Activated T-helper 2 cell treated with anti-CD3 and anti-CD28 coated beads, Interferon-gamma antibody, Interleukin-2, Interleukin-4, amounts not matched to agents 10 μg/mL and 5 μg/mL and 100 μg/mL, durations not matched to agents 14 hours and 24 hours and 36 hours (primary cell): ENCODE measurements at regions not wholly inside any gene's neighbourhood (a gene's known extent, or its start where the extent isn't known, plus 50 kb on each side); places are given as distances from the start of the nearest gene placed in this dataset.

Experiments used
- DNase-seq: peaks from one replicate; pipeline ENCODE4 v3.0.0; 2021; ENCODE audit warnings: low spot score
- H3K27ac Mint-ChIP-seq: one replicate; pipeline ENCODE4 v1.8.0; 2021; ENCODE audit warnings: mixed read lengths
- H3K27me3 Mint-ChIP-seq: one replicate; pipeline ENCODE4 v1.8.0; 2021; ENCODE audit warnings: low read depth, mixed read lengths
- H3K36me3 Mint-ChIP-seq: one replicate; pipeline ENCODE4 v1.8.0; 2021; ENCODE audit warnings: low read depth, mixed read lengths
- H3K4me1 Mint-ChIP-seq: one replicate; pipeline ENCODE4 v1.8.0; 2021; ENCODE audit warnings: low read depth, mixed read lengths
- H3K4me3 Mint-ChIP-seq: one replicate; pipeline ENCODE4 v1.8.0; 2021; ENCODE audit warnings: low read depth, mild to moderate bottlenecking, moderate library complexity, mixed read lengths
- H3K9me3 Mint-ChIP-seq: one replicate; pipeline ENCODE4 v1.8.0; 2021; ENCODE audit warnings: mixed read lengths
- intact Hi-C: fragments of 100-400 bp; cut with micrococcal nuclease; formaldehyde crosslinking; loops from one replicate; pipeline ENCODE4 v1.15.1; 2023

GRCh38 chr5:165232509-165233028, 1727.2 kb downstream of the MAT2B start:
- H3K27ac Mint-ChIP-seq = no peak overlapping the region
- intact Hi-C loops = no loop called here

DNA sequence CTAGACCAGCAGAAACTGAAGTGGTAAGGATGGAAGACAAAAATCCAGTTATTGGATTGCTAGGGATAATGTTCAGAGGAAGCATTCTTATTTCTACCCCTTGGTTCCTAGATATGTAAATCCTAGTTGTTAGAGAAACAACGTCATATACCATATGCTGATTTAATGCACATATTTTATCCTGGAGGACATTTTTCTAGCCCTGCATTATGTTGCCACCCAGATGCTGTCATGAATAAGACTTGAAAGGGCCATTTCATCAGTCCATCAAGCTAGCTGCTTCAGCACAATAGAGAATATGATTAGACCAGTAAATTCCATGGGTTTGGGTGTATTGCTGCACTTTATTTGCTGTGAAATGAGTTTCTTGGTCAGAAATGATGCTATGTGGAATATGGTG, 1736.4 kb downstream of the MAT2B start:
- no peaks in the 10 kb centered on the region for H3K36me3 Mint-ChIP-seq
- H3K4me3 Mint-ChIP-seq = no peak overlapping the region
- DNase-seq = no peak
- no peak overlapping the region for H3K27ac Mint-ChIP-seq
- no peaks in the 10 kb centered on the region for H3K27me3 Mint-ChIP-seq
- peaks cover 5% of the 10 kb centered on the region for H3K9me3 Mint-ChIP-seq
- no peaks in the 10 kb centered on the region for H3K4me1 Mint-ChIP-seq
- intact Hi-C loops = no loop called here

More at GRCh38 chr5:165232509-165233028, 1727.2 kb downstream of the MAT2B start:
- Mint-ChIP-seq H3K4me3 (no peak overlapping the region), H3K4me1 (no peaks in the 10 kb centered on the region), H3K9me3 (peaks cover 7% of the 10 kb centered on the region), H3K36me3 (no peaks in the 10 kb centered on the region), H3K27me3 (no peaks in the 10 kb centered on the region)
- no peak for DNase-seq

DNA sequence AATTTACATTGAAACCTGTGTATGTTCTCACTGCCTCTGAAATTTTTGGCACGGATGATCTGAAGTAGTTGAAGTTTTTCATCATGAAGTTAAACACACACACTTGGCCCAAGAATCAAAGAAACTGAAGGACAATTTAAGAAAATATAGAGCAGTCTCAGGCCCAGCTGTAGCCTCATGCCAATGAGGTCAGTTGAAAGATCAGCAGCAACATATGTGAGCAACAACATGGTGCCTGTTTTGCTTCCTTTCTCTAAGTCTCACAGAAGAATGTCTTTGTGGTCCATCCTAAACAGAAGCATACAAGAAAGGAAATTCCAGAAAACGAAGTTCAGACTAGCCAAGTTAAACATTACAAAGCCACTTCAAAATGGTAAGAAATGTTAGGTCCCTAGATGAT, 1737.2 kb downstream of the MAT2B start:
- H3K27ac Mint-ChIP-seq = no peak overlapping the region
- peaks cover 5% of the 10 kb centered on the region for H3K9me3 Mint-ChIP-seq
- H3K36me3 Mint-ChIP-seq = no peaks in the 10 kb centered on the region
- intact Hi-C loops = no loop called here
- DNase-seq = no peak
- no peak overlapping the region for H3K4me3 Mint-ChIP-seq
- H3K27me3 Mint-ChIP-seq = no peaks in the 10 kb centered on the region
- H3K4me1 Mint-ChIP-seq = no peaks in the 10 kb centered on the region

DNA sequence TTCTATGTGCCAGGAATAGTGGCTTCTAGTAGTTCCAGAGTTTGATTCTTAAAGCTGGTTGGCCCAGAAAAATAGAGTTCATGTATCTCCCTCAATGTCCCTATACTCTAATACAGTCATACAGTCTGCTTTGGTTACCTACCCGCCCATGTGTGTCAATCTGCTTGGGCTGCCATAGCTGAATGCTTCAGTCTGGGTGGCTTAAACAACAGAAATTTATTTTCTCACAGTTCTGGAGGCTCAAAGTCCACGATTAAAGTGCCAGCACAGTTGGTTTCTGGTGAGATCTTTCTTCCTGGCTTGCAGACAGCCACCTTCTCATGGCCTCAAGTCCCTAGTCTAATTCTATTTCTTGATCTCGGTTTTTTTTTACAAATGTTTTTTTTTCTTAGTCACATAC, 1739.0 kb downstream of the MAT2B start:
- H3K36me3 Mint-ChIP-seq = no peaks in the 10 kb centered on the region
- H3K4me3 Mint-ChIP-seq = no peak overlapping the region
- no peak for DNase-seq
- no peaks in the 10 kb centered on the region for H3K27me3 Mint-ChIP-seq
- H3K4me1 Mint-ChIP-seq = no peaks in the 10 kb centered on the region
- no peak overlapping the region for H3K27ac Mint-ChIP-seq
- intact Hi-C loops = no loop called here
- H3K9me3 Mint-ChIP-seq = no peaks in the 10 kb centered on the region

GRCh38 chr5:165258197-165258771, 1752.9 kb downstream of the MAT2B start:
- Mint-ChIP-seq H3K36me3 (no peaks in the 10 kb centered on the region), H3K4me1 (no peaks in the 10 kb centered on the region), H3K4me3 (no peak overlapping the region), H3K27me3 (no peaks in the 10 kb centered on the region), H3K9me3 (peaks cover 14% of the 10 kb centered on the region), H3K27ac (no peak overlapping the region)
- intact Hi-C loops = no loop called here
- DNase-seq = no peak

GRCh38 chr5:165260426-165260825, 1755.0 kb downstream of the MAT2B start:
- H3K36me3 Mint-ChIP-seq = no peaks in the 10 kb centered on the region
- no peaks in the 10 kb centered on the region for H3K4me1 Mint-ChIP-seq
- no peaks in the 10 kb centered on the region for H3K27me3 Mint-ChIP-seq
- peaks cover 14% of the 10 kb centered on the region for H3K9me3 Mint-ChIP-seq
- no peak overlapping the region for H3K27ac Mint-ChIP-seq
- no peak for DNase-seq
- no peak overlapping the region for H3K4me3 Mint-ChIP-seq
- intact Hi-C loops = no loop called here

- no peak overlapping the region for H3K27ac Mint-ChIP-seq
- no peak for DNase-seq
- no peaks in the 10 kb centered on the region for H3K36me3 Mint-ChIP-seq
- H3K9me3 Mint-ChIP-seq = peaks cover 10% of the 10 kb centered on the region
- H3K4me1 Mint-ChIP-seq = no peaks in the 10 kb centered on the region
- H3K27me3 Mint-ChIP-seq = no peaks in the 10 kb centered on the region
- H3K4me3 Mint-ChIP-seq = no peak overlapping the region
- intact Hi-C loops = no loop called here
Observed at GRCh38 chr5:165263536-165263935, 1758.1 kb downstream of the MAT2B start.

GRCh38 chr5:165266939-165267338, 1761.5 kb downstream of the MAT2B start:
- H3K4me1 Mint-ChIP-seq = no peaks in the 10 kb centered on the region
- intact Hi-C loops = no loop called here
- peaks cover 4% of the 10 kb centered on the region for H3K9me3 Mint-ChIP-seq
- H3K36me3 Mint-ChIP-seq = no peaks in the 10 kb centered on the region
- H3K27me3 Mint-ChIP-seq = no peaks in the 10 kb centered on the region
- no peak for DNase-seq
- no peak overlapping the region for H3K27ac Mint-ChIP-seq
- no peak overlapping the region for H3K4me3 Mint-ChIP-seq

DNA sequence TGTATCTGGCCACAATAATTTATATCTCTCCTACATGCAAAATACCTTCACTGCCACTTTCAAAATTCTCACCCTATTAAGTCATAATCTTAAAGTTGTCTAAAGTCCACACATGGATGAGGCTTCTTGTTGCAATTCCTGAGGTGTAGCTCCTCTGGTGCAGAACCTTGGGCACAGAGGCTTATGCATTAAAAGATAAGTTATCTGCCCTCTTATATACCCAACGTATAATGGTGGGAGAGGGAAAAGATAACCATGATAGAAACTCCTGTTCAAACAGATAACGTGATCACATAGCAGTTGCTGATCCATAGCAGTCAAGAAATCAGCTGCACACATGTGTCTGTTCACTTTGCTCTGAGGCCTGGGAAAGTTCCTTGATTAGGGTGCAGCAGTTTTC, 1767.0 kb downstream of the MAT2B start:
- no peak for DNase-seq
- Mint-ChIP-seq H3K9me3 (no peaks in the 10 kb centered on the region), H3K27ac (no peak overlapping the region), H3K4me3 (no peak overlapping the region), H3K27me3 (no peaks in the 10 kb centered on the region), H3K36me3 (no peaks in the 10 kb centered on the region), H3K4me1 (no peaks in the 10 kb centered on the region)
- intact Hi-C loops = no loop called here

DNA sequence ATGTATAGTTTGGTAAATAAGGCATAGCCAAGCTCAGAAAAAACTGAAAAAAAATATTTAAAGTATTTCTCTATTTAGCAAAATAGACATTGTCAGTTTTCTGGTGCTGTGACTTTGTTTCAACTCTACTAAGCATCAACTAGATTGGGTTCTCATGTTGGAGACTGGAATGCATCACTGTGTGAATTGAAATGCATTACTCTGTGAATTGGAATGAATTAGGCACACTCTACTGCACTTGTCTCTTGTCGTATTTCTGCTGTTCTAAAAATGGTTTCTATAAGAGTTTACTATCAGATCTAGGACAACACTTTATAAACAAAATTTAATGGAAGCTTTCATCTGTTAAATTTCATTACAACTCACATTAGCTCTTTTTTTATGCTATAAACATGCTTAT, 1772.2 kb downstream of the MAT2B start:
- Mint-ChIP-seq H3K27ac (no peak overlapping the region), H3K4me3 (no peak overlapping the region), H3K9me3 (peaks cover 6% of the 10 kb centered on the region), H3K36me3 (no peaks in the 10 kb centered on the region), H3K4me1 (no peaks in the 10 kb centered on the region), H3K27me3 (no peaks in the 10 kb centered on the region)
- intact Hi-C loops = no loop called here
- no peak for DNase-seq

- Mint-ChIP-seq H3K27ac (no peak overlapping the region), H3K4me3 (no peak overlapping the region), H3K27me3 (no peaks in the 10 kb centered on the region), H3K4me1 (no peaks in the 10 kb centered on the region), H3K36me3 (no peaks in the 10 kb centered on the region), H3K9me3 (peaks cover 12% of the 10 kb centered on the region)
- intact Hi-C loops = no loop called here
- DNase-seq = no peak
Observed at GRCh38 chr5:165282491-165282890, 1777.1 kb downstream of the MAT2B start.

GRCh38 chr5:165286692-165287091, 1781.3 kb downstream of the MAT2B start:
- Mint-ChIP-seq H3K27ac (no peak overlapping the region), H3K27me3 (no peaks in the 10 kb centered on the region), H3K36me3 (no peaks in the 10 kb centered on the region), H3K4me1 (no peaks in the 10 kb centered on the region), H3K4me3 (no peak overlapping the region), H3K9me3 (peaks cover 6% of the 10 kb centered on the region)
- DNase-seq = no peak
- intact Hi-C loops = no loop called here

DNA sequence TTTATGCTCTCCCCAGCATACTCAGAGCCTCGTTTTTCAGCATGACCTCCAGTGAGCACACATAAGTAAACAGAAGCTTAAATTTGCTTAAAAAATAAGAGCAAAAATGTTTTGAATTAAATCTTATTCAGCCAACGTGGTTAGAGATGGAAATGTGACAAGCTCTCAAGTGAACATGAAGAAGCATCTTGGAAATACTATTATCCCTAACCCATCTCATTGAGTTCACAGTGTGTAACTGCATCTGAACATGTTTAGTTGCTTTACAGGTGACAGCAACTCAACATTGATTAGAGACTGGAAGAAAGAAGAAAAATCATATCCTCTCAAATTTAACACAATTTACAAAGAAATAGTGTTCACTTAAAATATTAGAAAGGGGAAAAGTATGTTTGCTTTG, 1785.1 kb downstream of the MAT2B start:
- intact Hi-C loops = no loop called here
- no peaks in the 10 kb centered on the region for H3K36me3 Mint-ChIP-seq
- DNase-seq = no peak
- H3K4me3 Mint-ChIP-seq = no peak overlapping the region
- no peak overlapping the region for H3K27ac Mint-ChIP-seq
- peaks cover 11% of the 10 kb centered on the region for H3K9me3 Mint-ChIP-seq
- no peaks in the 10 kb centered on the region for H3K27me3 Mint-ChIP-seq
- no peaks in the 10 kb centered on the region for H3K4me1 Mint-ChIP-seq
